ENCODE measurements at regions not wholly inside any gene's neighbourhood (a gene's known extent, or its start where the extent isn't known, plus 50 kb on each side); places are given as distances from the start of the nearest gene placed in this dataset.

DNA sequence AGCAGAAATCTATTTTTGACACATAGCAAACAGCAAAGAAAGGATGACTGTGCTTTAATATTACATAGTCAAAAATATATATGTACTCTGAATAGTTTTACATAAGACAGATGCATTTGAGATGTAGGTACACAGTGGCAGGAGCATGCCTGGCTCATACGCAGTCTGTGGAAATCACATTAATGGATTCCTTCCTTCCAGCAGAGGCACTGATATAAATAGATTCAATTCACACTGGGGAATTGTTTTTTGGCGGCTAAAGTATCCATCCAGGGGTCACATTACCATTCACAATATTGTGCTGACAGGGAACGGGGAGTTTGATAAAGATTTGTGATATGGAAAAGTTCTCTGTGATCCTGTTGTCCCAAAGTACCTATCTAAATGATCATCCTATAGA, 72.5 kb upstream of the AGR3 start:
- H3K9me3 Mint-ChIP-seq (ENCODE audit: unreplicated experiment) = no peaks in the 10 kb centered on the region
- intact Hi-C loops (cut with micrococcal nuclease) = no loop called here
- H3K4me3 Mint-ChIP-seq (ENCODE audit: unreplicated experiment) = no peak overlapping the region
- DNase-seq (ENCODE audit: unreplicated experiment) = no peak
- ChIA-PET POLR2A (no interaction called here), CTCF (interaction anchor here (0.6 to 0.7 kb wide), 2 partner anchors 876 to 1499 kb away, joined by 3 read pairs; no protein-coding TSS in a partner anchor)
- no peaks in the 10 kb centered on the region for H3K27me3 Mint-ChIP-seq (ENCODE audit: insufficient read depth, unreplicated experiment)
- no peak overlapping the region for H3K27ac Mint-ChIP-seq (ENCODE audit: low read depth, unreplicated experiment)
- H3K36me3 Mint-ChIP-seq (ENCODE audit: insufficient read depth, unreplicated experiment) = no peaks in the 10 kb centered on the region
- peaks cover 10% of the 10 kb centered on the region for H3K4me1 Mint-ChIP-seq (ENCODE audit: insufficient read depth, unreplicated experiment)
- TF ChIP-seq, protein P1, sequence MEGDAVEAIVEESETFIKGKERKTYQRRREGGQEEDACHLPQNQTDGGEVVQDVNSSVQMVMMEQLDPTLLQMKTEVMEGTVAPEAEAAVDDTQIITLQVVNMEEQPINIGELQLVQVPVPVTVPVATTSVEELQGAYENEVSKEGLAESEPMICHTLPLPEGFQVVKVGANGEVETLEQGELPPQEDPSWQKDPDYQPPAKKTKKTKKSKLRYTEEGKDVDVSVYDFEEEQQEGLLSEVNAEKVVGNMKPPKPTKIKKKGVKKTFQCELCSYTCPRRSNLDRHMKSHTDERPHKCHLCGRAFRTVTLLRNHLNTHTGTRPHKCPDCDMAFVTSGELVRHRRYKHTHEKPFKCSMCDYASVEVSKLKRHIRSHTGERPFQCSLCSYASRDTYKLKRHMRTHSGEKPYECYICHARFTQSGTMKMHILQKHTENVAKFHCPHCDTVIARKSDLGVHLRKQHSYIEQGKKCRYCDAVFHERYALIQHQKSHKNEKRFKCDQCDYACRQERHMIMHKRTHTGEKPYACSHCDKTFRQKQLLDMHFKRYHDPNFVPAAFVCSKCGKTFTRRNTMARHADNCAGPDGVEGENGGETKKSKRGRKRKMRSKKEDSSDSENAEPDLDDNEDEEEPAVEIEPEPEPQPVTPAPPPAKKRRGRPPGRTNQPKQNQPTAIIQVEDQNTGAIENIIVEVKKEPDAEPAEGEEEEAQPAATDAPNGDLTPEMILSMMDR (IDR thresholded peaks at IDR 0.05; ENCODE audit: unreplicated experiment) = no peak
- no TSS peak for BruUV-seq (replicated peaks)

- no peaks in the 10 kb centered on the region for H3K27me3 Mint-ChIP-seq (ENCODE audit: insufficient read depth, unreplicated experiment)
- intact Hi-C loops (cut with micrococcal nuclease) = no loop called here
- POLR2A ChIA-PET = no interaction called here
- CTCF ChIA-PET = interaction anchor here (0.8 to 1.2 kb wide), 2 partner anchors 157 to 444 kb away, joined by 3 read pairs; no protein-coding TSS in a partner anchor
- no peaks in the 10 kb centered on the region for H3K9me3 Mint-ChIP-seq (ENCODE audit: unreplicated experiment)
- H3K27ac Mint-ChIP-seq (ENCODE audit: low read depth, unreplicated experiment) = no peak overlapping the region
- H3K36me3 Mint-ChIP-seq (ENCODE audit: insufficient read depth, unreplicated experiment) = no peaks in the 10 kb centered on the region
- DNase-seq (ENCODE audit: unreplicated experiment) = no peak
- no peaks in the 10 kb centered on the region for H3K4me1 Mint-ChIP-seq (ENCODE audit: insufficient read depth, unreplicated experiment)
- H3K4me3 Mint-ChIP-seq (ENCODE audit: unreplicated experiment) = no peak overlapping the region
- TF ChIP-seq, protein P1 (IDR thresholded peaks at IDR 0.05; ENCODE audit: unreplicated experiment) = no peak
- BruUV-seq (replicated peaks) = no TSS peak
Observed at GRCh38 chr7:16958724-16959123, 76.9 kb upstream of the AGR3 start.

DNA sequence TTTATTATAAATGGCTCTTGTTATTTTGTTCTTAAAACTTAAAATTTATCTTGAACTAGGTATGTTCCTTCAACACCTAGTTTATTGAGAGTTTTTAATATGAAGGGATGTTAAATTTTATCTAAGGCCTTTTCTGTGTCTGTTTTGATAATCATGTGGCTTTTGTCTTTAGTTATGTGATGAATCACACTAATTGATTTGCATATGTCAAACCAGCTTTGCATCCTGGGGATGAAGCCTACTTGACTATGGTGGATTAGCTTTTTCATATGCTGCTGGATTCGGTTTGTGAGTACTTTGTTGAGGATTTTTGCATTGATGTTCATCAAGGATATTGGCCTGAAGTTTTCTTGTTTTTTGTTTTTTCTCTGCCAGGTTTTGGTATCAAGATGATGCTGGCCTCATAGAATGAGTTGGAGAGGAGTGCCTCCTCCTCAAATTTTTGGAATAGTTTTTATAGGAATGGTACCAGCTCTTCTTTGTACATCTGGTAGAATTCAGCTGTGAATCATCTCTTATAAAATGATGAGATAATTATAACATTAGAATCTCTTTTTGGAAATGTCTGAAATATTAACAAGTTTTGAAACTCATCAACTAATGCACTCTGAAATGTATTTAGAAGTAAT, 78.7 kb upstream of the AGR3 start:
- Mint-ChIP-seq H3K27me3 (ENCODE audit: insufficient read depth, unreplicated experiment) (no peaks in the 10 kb centered on the region), H3K27ac (ENCODE audit: low read depth, unreplicated experiment) (no peak overlapping the region), H3K9me3 (ENCODE audit: unreplicated experiment) (no peaks in the 10 kb centered on the region), H3K4me1 (ENCODE audit: insufficient read depth, unreplicated experiment) (no peaks in the 10 kb centered on the region), H3K4me3 (ENCODE audit: unreplicated experiment) (no peak overlapping the region), H3K36me3 (ENCODE audit: insufficient read depth, unreplicated experiment) (no peaks in the 10 kb centered on the region)
- intact Hi-C loops (cut with micrococcal nuclease) = no loop called here
- DNase-seq (ENCODE audit: unreplicated experiment) = no peak
- CTCF ChIA-PET = interaction anchor here (0.7 to 1.9 kb wide), 4 partner anchors 15 to 1049 kb away, joined by 3 to 4 read pairs (median 3); no protein-coding TSS in a partner anchor
- no TSS peak for BruUV-seq (replicated peaks)
- TF ChIP-seq, protein P1 (IDR thresholded peaks at IDR 0.05; ENCODE audit: unreplicated experiment) = no peak
- POLR2A ChIA-PET = interaction anchor here (1.1 kb wide), 1 partner anchor 16 kb away, joined by 3 read pairs; no protein-coding TSS in a partner anchor

- no peak for DNase-seq (ENCODE audit: unreplicated experiment)
- no TSS peak for BruUV-seq (replicated peaks)
- Mint-ChIP-seq H3K4me1 (ENCODE audit: insufficient read depth, unreplicated experiment) (no peaks in the 10 kb centered on the region), H3K27me3 (ENCODE audit: insufficient read depth, unreplicated experiment) (no peaks in the 10 kb centered on the region), H3K4me3 (ENCODE audit: unreplicated experiment) (no peak overlapping the region), H3K27ac (ENCODE audit: low read depth, unreplicated experiment) (no peak overlapping the region), H3K36me3 (ENCODE audit: insufficient read depth, unreplicated experiment) (no peaks in the 10 kb centered on the region), H3K9me3 (ENCODE audit: unreplicated experiment) (no peaks in the 10 kb centered on the region)
- ChIA-PET POLR2A (interaction anchor here (0.7 kb wide), 1 partner anchor 16 kb away, joined by 3 read pairs; no protein-coding TSS in a partner anchor), CTCF (interaction anchor here (0.6 to 1.9 kb wide), 3 partner anchors 14 to 361 kb away, joined by 3 to 4 read pairs (median 3); no protein-coding TSS in a partner anchor)
- TF ChIP-seq, protein P1 (IDR thresholded peaks at IDR 0.05; ENCODE audit: unreplicated experiment) = no peak
- intact Hi-C loops (cut with micrococcal nuclease) = no loop called here
Observed at GRCh38 chr7:16961641-16962040, 79.9 kb upstream of the AGR3 start.
